Left lung (tissue), 4 donors: ENCODE measurements at regions not wholly inside any gene's neighbourhood (a gene's known extent, or its start where the extent isn't known, plus 50 kb on each side); places are given as distances from the start of the nearest gene placed in this dataset.
A peak's percentile ranks its signal among the peaks of the same experiment; 100 is the strongest.
"Not testable (repeated sequence)": the region's sequence is repeated elsewhere in the genome, so short reads cannot be mapped to it uniquely, and the experiment has no call there.

Source experiments
- ATAC-seq: fragments of 200-7000 bp; cut with Tn5 transposase; one replicate; pipeline ENCODE4 v1.9.1; 2020; ENCODE audit warnings: moderate library complexity
- DNase-seq, 4 donors: peaks; one replicate each; pipeline ENCODE4 v3.0.0-alpha.2; 2013 to 2020
- H3K27ac ChIP-seq, 2 donors: fragments of 200-600 bp; sonication (generic) in 1 of 2; one replicate each; pipeline versions ENCODE4 v1.5.0 to v1.8.0; 2020 to 2021
- H3K27me3 ChIP-seq, 2 donors: fragments of 200-600 bp; sonication (generic) in 1 of 2; one replicate each; pipeline versions ENCODE4 v1.5.0 to v1.8.0; 2020 to 2021
- H3K36me3 ChIP-seq, 2 donors: fragments of 200-600 bp; sonication (generic) in 1 of 2; one replicate each; pipeline versions ENCODE4 v1.5.0 to v1.8.0; 2020 to 2021
- H3K4me1 ChIP-seq, 2 donors: fragments of 200-600 bp; one replicate each; pipeline ENCODE4 v1.8.0; 2021
- H3K4me3 ChIP-seq, 2 donors: fragments of 200-600 bp; sonication (generic) in 1 of 2; one replicate each; pipeline versions ENCODE4 v1.5.0 to v1.8.0; 2020 to 2021; ENCODE audit warnings: mild to moderate bottlenecking in 1 of 2
- H3K9me3 ChIP-seq, 2 donors: fragments of 200-600 bp; sonication (generic) in 1 of 2; one replicate each; pipeline versions ENCODE4 v1.5.0 to v1.8.0; 2020 to 2021
- CTCF ChIP-seq, 2 donors: fragments of 200-600 bp; sonication (generic) in 1 of 2; IDR thresholded peaks; one replicate each; pipeline versions ENCODE4 v1.5.0 to v1.8.0; 2021; ENCODE audit warnings: antibody characterized with exemption in 2 of 2
- intact Hi-C, 2 donors: fragments of 100-400 bp; cut with DNase I; formaldehyde crosslinking; loops; one replicate each; pipeline versions ENCODE4 v1.11.2 to v1.14.2; 2022
- donor health status: DM: no; HTN: yes; CAD: no.
- donor health status: DM: no; HTN: no; CAD: no.

- H3K4me1 ChIP-seq, result no peaks in the 10 kb centered on the region
- no peak overlapping the region for H3K27ac ChIP-seq
- H3K27me3 ChIP-seq, result no peaks in the 10 kb centered on the region
- H3K36me3 ChIP-seq, result no peaks in the 10 kb centered on the region
- no peaks in the 10 kb centered on the region for H3K9me3 ChIP-seq
- TF ChIP-seq CTCF (IDR thresholded peaks at IDR 0.05), result no peak
- H3K4me3 ChIP-seq, result no peak overlapping the region
- intact Hi-C loops, result no loop called here
- DNase-seq, result no peak
- ATAC-seq, result no peak
Observed at GRCh38 chr14:66022526-66022925, 463.6 kb upstream of the CCDC196 start.

- H3K27me3 ChIP-seq, result no peaks in the 10 kb centered on the region
- no peak for TF ChIP-seq CTCF (IDR thresholded peaks at IDR 0.05)
- intact Hi-C loops, result no loop called here
- H3K36me3 ChIP-seq, result no peaks in the 10 kb centered on the region
- DNase-seq (no peak), ATAC-seq (no peak)
- no peak overlapping the region for H3K27ac ChIP-seq
- no peaks in the 10 kb centered on the region for H3K4me1 ChIP-seq
- peaks cover 0 to 8% of the 10 kb centered on the region in 2 donors for H3K9me3 ChIP-seq
- no peak overlapping the region for H3K4me3 ChIP-seq
Observed at GRCh38 chr14:66025779-66026178, 460.4 kb upstream of the CCDC196 start.

GRCh38 chr14:66031981-66032380 lies 454.2 kb upstream of the CCDC196 start:
- ATAC-seq, H3K4me1 ChIP-seq, H3K4me3 ChIP-seq, intact Hi-C loops, DNase-seq, H3K27ac ChIP-seq, H3K27me3 ChIP-seq, H3K36me3 ChIP-seq: not testable (repeated sequence)
- peaks cover 0 to 15% of the 10 kb centered on the region in 2 donors for H3K9me3 ChIP-seq

GRCh38 chr14:66032800-66033199 lies 453.4 kb upstream of the CCDC196 start:
- no peak for TF ChIP-seq CTCF (IDR thresholded peaks at IDR 0.05)
- intact Hi-C loops, result no loop called here

GRCh38 chr14:66036547-66036946 lies 449.6 kb upstream of the CCDC196 start:
- Histone ChIP-seq H3K27me3 (no peaks in the 10 kb centered on the region), H3K27ac (no peak overlapping the region), H3K9me3 (peaks cover 0 to 4% of the 10 kb centered on the region in 2 donors), H3K36me3 (no peaks in the 10 kb centered on the region), H3K4me1 (peaks cover 0 to 4% of the 10 kb centered on the region in 2 donors), H3K4me3 (no peak overlapping the region)
- no peak for ATAC-seq
- no peak for DNase-seq
- intact Hi-C loops, result no loop called here
- TF ChIP-seq CTCF (IDR thresholded peaks at IDR 0.05), result no peak

More at GRCh38 chr14:66032800-66033199, 453.4 kb upstream of the CCDC196 start:
- DNase-seq (no peak), ATAC-seq (no peak)
- Histone ChIP-seq H3K4me3 (no peak overlapping the region), H3K27me3 (no peaks in the 10 kb centered on the region), H3K9me3 (peaks cover 0 to 15% of the 10 kb centered on the region in 2 donors), H3K36me3 (no peaks in the 10 kb centered on the region), H3K4me1 (no peaks in the 10 kb centered on the region), H3K27ac (no peak overlapping the region)

GRCh38 chr14:66037361-66037760 lies 448.8 kb upstream of the CCDC196 start:
- intact Hi-C loops, result no loop called here
- H3K27ac ChIP-seq, result no peak overlapping the region
- peaks cover 0 to 1% of the 10 kb centered on the region in 2 donors for H3K9me3 ChIP-seq
- no peak overlapping the region for H3K4me3 ChIP-seq
- peaks cover 0 to 4% of the 10 kb centered on the region in 2 donors for H3K4me1 ChIP-seq
- peak; percentile 40 for ATAC-seq
- TF ChIP-seq CTCF (IDR thresholded peaks at IDR 0.05), result no peak
- no peaks in the 10 kb centered on the region for H3K36me3 ChIP-seq
- no peaks in the 10 kb centered on the region for H3K27me3 ChIP-seq
- no peak for DNase-seq
